ENCODE measurements at regions not wholly inside any gene's neighbourhood (a gene's known extent, or its start where the extent isn't known, plus 50 kb on each side); places are given as distances from the start of the nearest gene placed in this dataset.

DNA sequence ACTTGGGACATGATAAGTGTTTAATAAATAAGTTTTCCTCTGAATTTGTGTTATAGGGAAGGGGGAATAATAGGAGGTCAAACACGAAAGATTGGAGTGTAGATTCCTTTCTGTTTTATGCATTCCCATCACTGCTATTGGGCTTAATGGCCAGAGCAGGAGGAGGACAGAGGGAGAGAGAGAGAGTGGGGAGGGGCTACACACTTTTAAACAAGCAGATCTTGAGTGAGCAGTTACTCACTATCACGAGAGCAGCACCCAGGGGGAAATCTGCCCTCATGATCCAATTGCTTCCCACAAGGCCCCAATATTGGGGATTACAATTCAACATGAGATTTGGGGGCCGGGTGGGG is 505.0 kb downstream of the GRIN2A start:
- DNase-seq (ENCODE audit: low spot score) = no peak
- TF ChIP-seq, protein P1, sequence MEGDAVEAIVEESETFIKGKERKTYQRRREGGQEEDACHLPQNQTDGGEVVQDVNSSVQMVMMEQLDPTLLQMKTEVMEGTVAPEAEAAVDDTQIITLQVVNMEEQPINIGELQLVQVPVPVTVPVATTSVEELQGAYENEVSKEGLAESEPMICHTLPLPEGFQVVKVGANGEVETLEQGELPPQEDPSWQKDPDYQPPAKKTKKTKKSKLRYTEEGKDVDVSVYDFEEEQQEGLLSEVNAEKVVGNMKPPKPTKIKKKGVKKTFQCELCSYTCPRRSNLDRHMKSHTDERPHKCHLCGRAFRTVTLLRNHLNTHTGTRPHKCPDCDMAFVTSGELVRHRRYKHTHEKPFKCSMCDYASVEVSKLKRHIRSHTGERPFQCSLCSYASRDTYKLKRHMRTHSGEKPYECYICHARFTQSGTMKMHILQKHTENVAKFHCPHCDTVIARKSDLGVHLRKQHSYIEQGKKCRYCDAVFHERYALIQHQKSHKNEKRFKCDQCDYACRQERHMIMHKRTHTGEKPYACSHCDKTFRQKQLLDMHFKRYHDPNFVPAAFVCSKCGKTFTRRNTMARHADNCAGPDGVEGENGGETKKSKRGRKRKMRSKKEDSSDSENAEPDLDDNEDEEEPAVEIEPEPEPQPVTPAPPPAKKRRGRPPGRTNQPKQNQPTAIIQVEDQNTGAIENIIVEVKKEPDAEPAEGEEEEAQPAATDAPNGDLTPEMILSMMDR (IDR thresholded peaks at IDR 0.05; ENCODE audit: extremely low read depth, missing control alignments) = no peak

DNA sequence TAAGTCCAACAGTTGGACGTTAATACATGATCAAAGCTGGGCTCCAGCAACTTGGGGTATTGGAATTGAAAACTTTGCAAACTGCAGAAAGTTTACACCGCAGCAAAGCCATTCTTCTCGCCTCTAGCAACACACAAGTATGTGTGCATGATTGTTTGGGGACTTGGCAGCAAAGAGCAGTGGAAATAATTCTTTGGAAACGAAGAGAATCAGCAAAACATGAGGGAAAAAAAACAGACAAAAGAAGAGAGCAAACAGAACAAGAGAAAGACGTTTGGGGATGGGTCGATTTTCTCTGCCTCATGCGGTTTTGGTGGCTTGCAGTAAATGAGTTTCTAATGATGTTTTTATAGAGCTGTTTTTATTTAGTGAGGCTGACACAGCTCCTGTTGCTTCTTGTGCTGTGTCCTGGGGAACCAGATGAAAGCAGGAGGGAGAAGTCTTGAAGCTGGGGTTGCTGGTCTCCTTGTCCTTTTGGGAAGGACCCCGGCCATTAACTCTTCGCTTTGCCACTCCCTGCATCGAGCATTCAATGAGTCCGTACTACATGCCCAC is 502.9 kb downstream of the GRIN2A start:
- TF ChIP-seq, protein P1 (IDR thresholded peaks at IDR 0.05; ENCODE audit: extremely low read depth, missing control alignments) = no peak
- no peak for DNase-seq (ENCODE audit: low spot score)

DNA sequence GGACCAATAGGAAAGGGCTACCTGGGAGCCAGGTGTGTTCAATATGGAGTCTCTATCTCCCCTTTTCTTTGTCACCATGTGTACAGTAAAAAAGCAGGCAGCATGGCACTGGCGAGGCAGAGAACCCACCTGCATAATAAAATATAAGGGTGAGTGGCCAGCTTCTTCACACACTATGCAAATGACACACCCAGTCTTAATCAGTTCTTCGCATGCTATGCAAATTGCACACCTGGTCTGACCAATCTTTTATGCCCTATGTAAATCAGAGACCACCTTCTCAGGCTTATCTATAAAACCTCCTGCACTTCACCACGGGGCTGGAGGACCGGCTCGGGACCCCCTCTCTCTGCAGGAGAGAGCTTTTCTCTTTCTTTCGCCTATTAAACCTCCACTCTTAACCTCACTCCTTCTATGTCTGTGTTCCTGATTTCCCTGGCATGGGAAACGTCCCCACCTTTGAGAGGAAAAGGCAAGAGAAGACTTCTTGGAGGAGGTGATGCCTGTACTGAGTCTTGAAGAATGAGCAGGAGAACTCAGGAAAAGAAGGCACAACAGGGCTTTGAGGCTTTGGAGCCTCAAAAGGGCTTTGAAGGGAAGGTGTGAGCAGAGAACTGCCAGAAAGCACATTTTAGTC is 502.1 kb downstream of the GRIN2A start:
- DNase-seq (ENCODE audit: low spot score) = no peak

DNA sequence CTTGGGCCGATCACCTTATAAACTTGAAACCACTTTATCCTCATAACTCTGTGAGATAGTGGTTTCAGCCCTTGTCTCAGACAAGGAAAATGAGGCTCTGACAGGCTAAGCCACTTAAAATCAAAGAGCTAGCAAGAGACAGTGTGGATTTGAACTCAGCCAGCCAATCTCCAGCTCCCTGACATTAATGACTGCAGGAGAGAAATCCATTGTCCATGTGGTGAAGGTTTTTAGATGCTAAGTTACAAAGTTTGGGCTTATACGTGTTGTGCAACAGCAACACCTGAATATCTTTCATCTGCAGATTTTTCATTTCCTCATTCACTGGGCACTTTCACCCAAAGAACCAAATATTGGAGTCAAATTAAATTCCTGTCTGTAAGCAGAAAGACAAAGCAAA is 501.3 kb downstream of the GRIN2A start:
- DNase-seq (ENCODE audit: low spot score) = no peak
- TF ChIP-seq, protein P1 (IDR thresholded peaks at IDR 0.05; ENCODE audit: extremely low read depth, missing control alignments) = no peak

More for the DNA sequence above, 502.1 kb downstream of the GRIN2A start:
- TF ChIP-seq, protein P1 (IDR thresholded peaks at IDR 0.05; ENCODE audit: extremely low read depth, missing control alignments) = no peak

DNA sequence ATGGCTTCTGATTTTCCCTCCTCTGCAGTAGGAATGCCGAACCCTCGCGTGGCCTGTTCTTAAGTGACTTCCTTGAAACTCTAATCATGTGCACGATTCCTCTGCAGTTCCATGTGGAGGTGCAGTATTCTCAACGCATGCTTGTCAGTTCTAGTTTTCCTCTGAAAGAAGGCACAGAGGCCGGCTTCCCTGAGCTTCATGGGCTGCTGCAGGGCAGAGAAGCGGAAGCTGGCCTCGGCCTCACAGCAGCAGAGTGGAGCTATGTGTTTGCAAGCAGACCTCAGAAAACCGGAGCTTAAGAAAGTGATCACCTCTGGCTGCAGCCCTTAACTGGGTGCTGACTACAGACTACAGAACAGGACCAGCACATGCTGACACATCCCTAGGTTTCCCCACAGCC is 500.7 kb downstream of the GRIN2A start:
- DNase-seq (ENCODE audit: low spot score) = no peak
- TF ChIP-seq, protein P1 (IDR thresholded peaks at IDR 0.05; ENCODE audit: extremely low read depth, missing control alignments) = no peak

DNA sequence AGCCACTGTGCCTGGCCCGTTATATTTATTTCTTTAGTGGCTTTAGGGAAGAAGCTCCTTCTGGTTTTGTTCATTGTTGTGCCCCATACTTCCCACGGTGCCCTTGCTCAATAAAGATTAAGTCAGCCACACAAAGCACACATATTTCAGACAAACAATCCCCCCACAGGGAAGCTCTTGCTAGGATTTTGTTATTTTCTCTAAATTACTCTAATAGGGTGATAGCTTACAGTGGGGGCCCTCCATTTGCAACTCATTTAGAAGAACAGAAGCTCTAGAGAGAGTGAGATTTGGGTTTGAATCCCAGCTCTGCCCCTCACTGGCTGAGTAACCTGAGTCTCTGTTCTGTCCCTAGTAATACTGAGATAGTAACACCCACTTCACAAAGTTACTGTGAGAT is 499.9 kb downstream of the GRIN2A start:
- DNase-seq (ENCODE audit: low spot score) = no peak
- TF ChIP-seq, protein P1 (IDR thresholded peaks at IDR 0.05; ENCODE audit: extremely low read depth, missing control alignments) = no peak

DNA sequence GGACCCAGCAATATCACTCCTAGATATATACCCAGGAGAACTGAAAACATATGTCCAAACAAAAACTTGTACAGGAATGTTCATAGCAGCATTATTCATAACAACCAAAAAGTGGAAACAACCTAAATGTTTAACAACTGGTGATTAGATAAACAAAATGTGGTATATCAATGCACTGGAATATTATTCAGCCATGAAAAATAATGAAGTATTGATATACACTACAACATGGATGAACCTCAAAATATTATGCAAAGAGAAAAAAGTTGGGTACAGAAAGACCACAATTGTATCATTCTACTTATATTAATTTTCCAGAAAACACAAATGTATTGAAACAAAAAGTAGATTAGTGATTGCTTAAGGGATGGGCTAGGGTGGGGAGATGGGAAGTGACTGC is 498.6 kb downstream of the GRIN2A start:
- TF ChIP-seq, protein P1 (IDR thresholded peaks at IDR 0.05; ENCODE audit: extremely low read depth, missing control alignments) = no peak
- no peak for DNase-seq (ENCODE audit: low spot score)

Measured in GM20000 (cell line).